ENCODE measurements at regions not wholly inside any gene's neighbourhood (a gene's known extent, or its start where the extent isn't known, plus 50 kb on each side); places are given as distances from the start of the nearest gene placed in this dataset.
"Not testable (repeated sequence)": the region's sequence is repeated elsewhere in the genome, so short reads cannot be mapped to it uniquely, and the experiment has no call there.

DNA sequence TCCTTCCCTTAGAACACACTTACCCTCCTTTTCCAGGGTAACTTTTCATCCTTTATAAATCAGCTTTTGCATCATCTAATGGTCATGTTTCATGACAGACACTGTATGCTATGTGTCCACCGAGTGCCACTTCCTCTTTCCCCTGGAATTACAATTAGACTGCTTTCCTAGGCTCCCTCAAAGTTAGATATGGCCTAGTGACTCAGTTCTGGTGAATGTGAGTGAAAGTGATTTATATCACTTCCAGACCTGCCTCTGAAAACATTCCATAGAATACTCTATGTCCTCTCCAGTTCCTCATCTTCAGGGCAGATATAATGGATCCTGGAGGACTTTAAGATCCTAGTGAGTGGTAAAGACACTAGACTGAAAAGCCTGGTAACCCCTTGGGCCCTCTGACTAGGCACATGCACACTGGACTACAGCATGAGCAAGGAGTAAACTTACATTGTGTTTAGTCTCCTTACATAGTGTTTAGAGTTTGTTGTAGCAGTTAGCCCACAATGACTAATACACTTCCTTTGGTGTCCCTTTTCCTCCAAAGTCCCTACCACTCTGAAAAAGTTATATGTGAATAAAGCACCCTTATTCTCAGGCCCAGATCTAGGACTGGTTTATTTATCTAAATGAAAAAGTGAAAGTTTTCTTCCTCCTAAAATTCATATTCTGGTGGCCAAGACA, 59.3 kb downstream of the GPR88 start:
- no peak for ATAC-seq

DNA sequence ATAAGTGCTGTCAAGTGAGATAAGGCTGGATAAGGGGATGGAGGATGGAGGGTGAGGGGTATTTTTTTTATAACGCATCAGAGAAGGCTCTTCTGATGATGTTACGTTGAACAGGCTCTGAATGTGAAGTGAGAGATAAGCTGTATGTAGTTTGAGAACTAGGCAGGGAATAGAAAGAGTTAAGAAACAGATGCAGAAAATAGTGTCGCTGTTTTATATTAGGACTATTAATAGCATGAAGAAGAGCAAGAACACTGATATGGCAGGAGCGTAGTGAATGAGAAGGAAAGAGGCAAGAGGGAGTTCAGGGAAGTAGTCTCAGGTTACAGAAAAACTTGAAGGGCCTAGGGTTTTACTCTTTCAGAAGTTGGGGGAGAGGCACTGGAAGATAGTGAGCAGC, 59.8 kb downstream of the GPR88 start:
- ATAC-seq = no peak

- ATAC-seq = not testable (repeated sequence)
Observed at GRCh38 chr1:100600377-100600776, 62.4 kb downstream of the GPR88 start.

DNA sequence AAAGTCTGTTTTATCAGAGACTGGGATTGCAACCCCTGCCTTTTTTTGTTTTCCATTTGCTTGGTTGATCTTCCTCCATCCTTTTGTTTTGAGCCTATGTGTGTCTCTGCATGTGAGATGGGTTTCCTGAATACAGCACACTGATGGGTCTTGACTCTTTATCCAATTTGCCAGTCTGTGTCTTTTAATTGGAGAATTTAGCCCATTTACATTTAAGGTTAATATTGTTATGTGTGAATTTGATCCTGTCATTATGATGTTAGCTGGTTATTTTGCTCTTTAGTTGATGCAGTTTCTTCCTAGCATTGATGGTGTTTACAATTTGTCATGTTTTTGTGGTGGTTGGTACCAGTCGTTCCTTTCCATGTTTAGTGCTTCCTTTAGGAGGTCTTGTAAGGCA, 64.1 kb downstream of the GPR88 start:
- not testable (repeated sequence) for ATAC-seq

- no peak for ATAC-seq
Observed at GRCh38 chr1:100604372-100604771, 66.4 kb downstream of the GPR88 start.

DNA sequence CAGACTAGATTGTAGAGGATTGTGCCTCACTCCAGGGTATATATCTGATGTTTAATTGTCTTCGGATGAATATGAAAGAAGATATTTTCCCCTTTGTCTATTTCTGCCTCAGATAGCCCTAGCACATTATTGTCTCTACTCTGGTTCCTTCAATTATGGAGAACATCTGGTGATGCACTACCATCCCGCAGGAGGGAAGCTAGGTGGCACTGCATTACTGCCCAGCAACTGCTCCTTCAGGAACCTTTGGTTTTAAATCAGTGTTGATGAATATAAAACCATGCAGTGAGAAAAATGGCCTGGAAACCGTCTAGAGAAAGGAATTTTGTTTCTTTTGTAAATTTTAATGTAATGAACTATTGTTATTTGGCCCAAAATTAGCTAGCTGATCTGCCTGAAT, 68.5 kb downstream of the GPR88 start:
- peak; percentile 23 for ATAC-seq

GRCh38 chr1:100607628-100608240, 69.8 kb downstream of the GPR88 start:
- no peak for ATAC-seq

DNA sequence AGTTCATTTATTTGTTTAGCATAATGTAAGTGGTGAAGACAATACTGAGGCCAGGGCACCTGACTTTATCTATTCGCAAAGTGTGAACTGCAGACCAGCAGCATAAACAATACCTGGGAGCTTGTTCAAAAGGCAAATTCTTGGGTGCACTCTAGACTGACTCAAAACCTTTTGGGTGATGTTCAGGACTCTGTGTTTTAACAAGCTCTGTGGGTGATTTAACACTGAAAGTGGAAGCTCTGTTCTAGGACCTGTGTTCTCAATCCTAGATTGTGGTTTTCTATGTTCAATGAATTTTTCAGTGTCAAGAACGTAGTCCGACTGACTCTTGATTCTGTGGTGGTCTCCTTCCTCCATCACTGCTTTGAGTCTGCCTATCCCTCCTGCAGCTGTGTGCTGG, 71.9 kb downstream of the GPR88 start:
- ATAC-seq = no peak

DNA sequence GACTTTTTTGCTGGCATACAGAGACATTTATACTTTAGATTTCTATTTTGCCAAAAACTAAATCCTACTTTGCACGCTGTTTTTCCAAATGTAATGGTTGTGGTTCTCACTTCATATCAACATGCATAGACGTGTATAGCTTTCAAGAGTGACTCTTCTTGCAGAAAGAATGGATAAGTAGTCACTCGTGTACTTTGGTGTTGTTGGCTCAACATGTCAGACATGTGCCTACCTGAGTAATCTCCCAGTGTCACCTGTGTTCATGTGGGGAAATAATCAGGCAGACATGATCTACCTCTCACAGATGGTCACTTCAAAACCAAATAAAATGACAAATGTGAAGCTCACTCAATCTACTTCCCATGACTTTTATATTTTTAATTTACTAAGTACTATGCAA, 73.1 kb downstream of the GPR88 start:
- ATAC-seq = peak; percentile 52

DNA sequence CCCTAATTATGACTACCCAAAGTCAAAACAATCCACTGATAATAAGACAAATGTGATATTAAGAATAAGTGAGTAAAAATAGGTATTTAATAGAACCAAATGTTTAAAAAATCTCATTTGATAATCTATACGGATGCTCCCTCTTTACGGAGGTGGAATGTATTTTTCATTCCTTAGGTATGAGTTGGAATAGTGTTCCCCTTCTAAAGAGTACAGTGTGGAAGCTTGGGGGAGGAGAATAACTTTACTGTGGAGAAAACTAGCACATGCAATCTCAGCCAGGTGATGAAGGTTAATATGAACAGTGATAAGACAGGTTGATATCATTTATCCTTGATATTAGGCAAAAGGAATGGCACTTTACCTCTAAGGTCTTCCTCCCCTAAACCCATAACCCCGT, 74.6 kb downstream of the GPR88 start:
- ATAC-seq = no peak

- ATAC-seq = no peak
Observed at GRCh38 chr1:100613817-100614559, 76.0 kb downstream of the GPR88 start.

- ATAC-seq = no peak
Observed at GRCh38 chr1:100614570-100614969, 76.6 kb downstream of the GPR88 start.

- no peak for ATAC-seq
Observed at GRCh38 chr1:100615686-100616085, 77.7 kb downstream of the GPR88 start.

DNA sequence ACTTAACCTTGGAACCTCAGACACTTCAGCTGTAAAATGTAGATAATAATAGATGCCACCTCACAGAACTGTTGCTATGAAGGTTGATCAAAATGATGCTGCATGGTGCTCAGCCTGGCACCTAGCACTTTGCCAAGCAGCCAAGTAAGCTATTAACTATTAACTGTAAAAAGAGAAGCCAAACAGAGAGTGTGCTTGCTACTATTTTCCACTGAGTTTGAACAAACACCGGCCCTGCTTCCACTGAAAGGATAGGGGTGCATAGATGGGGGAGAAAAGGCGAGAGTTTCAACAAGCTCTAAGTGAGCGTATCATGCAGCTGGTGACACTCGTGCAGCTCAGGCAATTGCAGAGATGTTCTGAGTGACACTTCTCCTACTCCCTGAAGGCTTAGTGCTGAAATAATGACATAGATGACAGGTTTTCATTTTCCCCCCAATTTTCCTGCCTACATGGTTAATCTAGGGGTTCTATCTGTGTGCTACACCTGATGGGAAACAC, 78.2 kb downstream of the GPR88 start:
- ATAC-seq = no peak

DNA sequence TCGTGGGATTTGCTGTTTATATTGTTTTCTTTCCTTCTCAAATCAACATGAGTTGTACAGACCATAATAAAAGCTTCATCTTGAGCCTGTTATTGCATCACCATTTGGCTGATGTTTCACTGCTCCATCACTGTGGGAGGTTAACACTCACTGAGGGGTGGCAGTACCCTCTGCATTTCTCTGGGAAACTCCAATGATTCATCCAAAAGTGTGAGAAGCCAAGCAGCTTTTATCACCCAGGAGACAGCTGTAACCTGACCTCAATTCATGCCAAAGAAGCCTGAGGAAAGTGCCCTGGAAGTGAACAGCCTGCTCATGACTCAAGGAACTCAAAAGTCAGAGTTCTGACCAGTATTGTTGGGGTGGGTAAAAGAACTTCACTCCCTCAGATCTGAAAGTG, 84.1 kb downstream of the GPR88 start:
- no peak for ATAC-seq

DNA sequence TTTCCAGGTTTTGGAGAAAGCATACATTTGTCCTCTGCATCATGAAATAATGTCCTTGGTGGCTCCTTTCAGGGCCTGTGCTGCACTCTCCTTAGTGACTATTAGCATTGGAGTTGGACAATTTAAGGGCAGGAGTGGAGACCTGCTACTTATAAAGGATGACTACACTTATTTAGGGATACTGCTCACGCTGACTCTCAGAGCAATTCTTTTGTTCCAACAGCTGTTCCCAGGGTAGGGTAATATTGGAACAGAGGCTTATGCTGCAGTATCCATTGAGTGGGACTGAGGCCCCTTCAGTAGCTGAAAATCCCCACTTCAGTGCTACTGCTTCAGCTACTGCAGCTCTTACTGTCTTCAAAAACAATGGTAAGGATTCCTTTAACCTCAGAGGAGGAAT, 84.6 kb downstream of the GPR88 start:
- no peak for ATAC-seq

GRCh38 chr1:100622966-100623762, 85.2 kb downstream of the GPR88 start:
- ATAC-seq = no peak

DNA sequence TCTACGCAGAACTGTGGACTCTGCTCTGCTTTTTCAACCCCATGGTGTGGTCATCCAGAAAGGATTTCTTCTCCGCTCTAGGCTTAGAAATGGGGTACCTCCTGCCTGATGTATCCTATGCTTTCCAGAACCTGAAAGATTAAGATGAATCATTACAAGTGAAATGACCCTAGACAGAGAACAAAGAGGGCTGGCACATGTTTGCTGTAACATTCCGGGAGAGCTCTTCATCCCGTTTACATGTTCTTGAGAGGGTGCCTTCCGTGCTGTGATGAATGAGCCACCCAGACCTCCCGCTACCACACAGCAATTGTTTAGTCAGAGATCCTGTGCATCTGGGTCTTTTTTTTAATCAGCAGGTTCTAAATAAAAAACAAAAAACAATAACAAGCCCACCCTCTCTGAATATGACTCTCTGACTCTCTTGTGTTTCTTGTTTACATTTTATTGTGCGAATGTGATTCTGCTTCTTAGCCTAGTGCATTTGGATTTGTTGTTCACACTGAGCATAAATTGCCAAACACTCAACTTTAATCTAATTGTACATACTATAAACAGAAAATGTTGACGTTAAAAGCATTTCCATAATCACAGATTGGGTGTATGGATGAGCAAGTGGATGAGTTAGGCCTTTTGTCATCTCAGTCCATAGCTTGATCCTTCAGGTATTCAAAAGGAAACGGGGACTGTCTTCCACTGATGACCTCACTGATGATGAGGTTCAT, 87.1 kb downstream of the GPR88 start:
- ATAC-seq = no peak

- no peak for ATAC-seq
Observed at GRCh38 chr1:100626397-100626796, 88.5 kb downstream of the GPR88 start.

DNA sequence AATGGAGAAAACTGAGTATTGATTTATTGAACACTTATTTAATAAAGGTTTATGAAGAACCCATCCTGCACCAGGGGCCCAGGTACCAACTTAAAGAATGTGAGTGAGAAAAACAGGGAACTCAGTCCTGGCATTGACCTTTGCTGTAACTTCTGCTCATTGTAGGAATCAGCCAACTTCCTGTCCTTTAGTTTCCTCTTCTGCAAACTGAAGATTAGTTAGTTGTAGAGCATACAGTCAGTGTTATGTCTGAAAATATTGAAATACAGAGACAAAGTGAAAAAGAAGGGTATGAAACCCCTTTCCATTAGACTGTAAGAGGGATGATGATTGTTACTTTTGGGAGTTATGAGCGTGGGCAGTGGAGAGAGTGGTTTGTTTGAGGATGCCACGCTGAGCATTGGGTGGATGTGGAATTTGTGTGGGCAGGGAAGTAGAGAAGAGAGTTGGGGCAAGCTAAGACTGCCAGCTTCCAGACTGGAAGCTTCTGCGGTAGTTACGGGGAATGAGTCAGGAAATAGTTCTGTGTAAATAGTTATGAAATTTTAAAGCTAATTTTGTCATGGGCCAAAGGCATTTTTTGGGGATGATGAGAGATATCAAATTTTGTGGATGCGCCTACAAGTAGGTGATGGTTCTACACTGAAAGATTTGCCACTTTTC, 89.2 kb downstream of the GPR88 start:
- ATAC-seq = no peak

- ATAC-seq = no peak
Observed at GRCh38 chr1:100627936-100628335, 90.0 kb downstream of the GPR88 start.

DNA sequence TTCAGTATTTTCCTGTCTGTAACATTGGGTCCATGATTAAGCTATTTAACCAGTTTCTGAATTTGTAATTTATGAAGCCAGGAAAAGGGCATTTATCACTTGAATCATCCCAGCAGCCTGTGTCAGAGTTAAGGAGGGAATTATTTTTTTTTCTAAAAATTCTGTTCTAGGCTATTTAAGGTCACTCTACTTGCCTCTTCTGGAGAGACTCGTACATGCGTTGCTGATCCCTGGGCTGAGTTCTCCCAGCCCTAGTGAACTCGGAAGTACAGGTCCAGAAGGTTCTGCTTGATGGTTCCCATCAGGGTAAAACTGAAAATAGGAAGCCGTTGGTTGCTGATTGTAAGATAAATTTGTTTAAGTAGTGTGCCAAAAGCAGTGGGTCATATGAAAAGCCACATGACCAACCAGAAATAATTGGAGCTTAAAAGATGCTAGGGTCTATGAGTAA, 90.7 kb downstream of the GPR88 start:
- no peak for ATAC-seq

All from esophagus mucosa (tissue), 1 donor.